IgD-negative memory B cell (primary cell): ENCODE measurements at regions not wholly inside any gene's neighbourhood (a gene's known extent, or its start where the extent isn't known, plus 50 kb on each side); places are given as distances from the start of the nearest gene placed in this dataset.
"Not testable (repeated sequence)": the region's sequence is repeated elsewhere in the genome, so short reads cannot be mapped to it uniquely, and the experiment has no call there.

Experiments
- H3K27ac Mint-ChIP-seq, 3 donors: one replicate each; pipeline ENCODE4 v1.8.0; 2020 to 2022; ENCODE audit warnings: mild to moderate bottlenecking in 3 of 3, mixed read lengths in 3 of 3, moderate library complexity in 1 of 3
- H3K27me3 Mint-ChIP-seq: one replicate; pipeline ENCODE4 v1.8.0; 2021; ENCODE audit warnings: mixed read lengths
- H3K36me3 Mint-ChIP-seq: one replicate; pipeline ENCODE4 v1.8.0; 2020; ENCODE audit warnings: mild to moderate bottlenecking, mixed read lengths
- H3K4me1 Mint-ChIP-seq, 3 donors: one replicate each; pipeline ENCODE4 v1.8.0; 2020 to 2022; ENCODE audit warnings: mixed read lengths in 3 of 3, mild to moderate bottlenecking in 1 of 3
- H3K4me3 Mint-ChIP-seq, 4 donors: one replicate each; pipeline ENCODE4 v1.8.0; 2020 to 2022; ENCODE audit warnings: mild to moderate bottlenecking in 4 of 4, mixed read lengths in 4 of 4, moderate library complexity in 3 of 4
- H3K9me3 Mint-ChIP-seq, 3 donors: one replicate each; pipeline ENCODE4 v1.8.0; 2020 to 2021; ENCODE audit warnings: mixed read lengths in 3 of 3, mild to moderate bottlenecking in 1 of 3

- Mint-ChIP-seq H3K36me3 (no peaks in the 10 kb centered on the region), H3K4me1 (no peaks in the 10 kb centered on the region), H3K27me3 (no peaks in the 10 kb centered on the region)
These were observed 426.3 kb upstream of the POT1 start for GRCh38 chr7:125355899-125356298.

GRCh38 chr7:125347269-125347668 lies 417.6 kb upstream of the POT1 start:
- no peak overlapping the region for H3K27ac Mint-ChIP-seq
- H3K36me3 Mint-ChIP-seq = no peaks in the 10 kb centered on the region
- no peaks in the 10 kb centered on the region for H3K9me3 Mint-ChIP-seq
- H3K4me3 Mint-ChIP-seq = no peak overlapping the region
- no peaks in the 10 kb centered on the region for H3K27me3 Mint-ChIP-seq
- H3K4me1 Mint-ChIP-seq = no peaks in the 10 kb centered on the region

More at GRCh38 chr7:125355899-125356298, 426.3 kb upstream of the POT1 start:
- Mint-ChIP-seq H3K4me3 (no peak overlapping the region), H3K9me3 (no peaks in the 10 kb centered on the region), H3K27ac (no peak overlapping the region)

- Mint-ChIP-seq H3K27ac (no peak overlapping the region), H3K9me3 (peaks cover 0 to 7% (median 1%) of the 10 kb centered on the region in 3 donors), H3K4me3 (no peak overlapping the region), H3K27me3 (no peaks in the 10 kb centered on the region), H3K36me3 (peaks cover 2% of the 10 kb centered on the region), H3K4me1 (no peaks in the 10 kb centered on the region)
These were observed 408.5 kb upstream of the POT1 start for GRCh38 chr7:125338110-125338509.

- Mint-ChIP-seq H3K4me3 (no peak overlapping the region), H3K27me3 (no peaks in the 10 kb centered on the region), H3K9me3 (peaks cover 0 to 7% (median 1%) of the 10 kb centered on the region in 3 donors), H3K4me1 (no peaks in the 10 kb centered on the region), H3K27ac (no peak overlapping the region), H3K36me3 (peaks cover 3% of the 10 kb centered on the region)
These were observed 406.7 kb upstream of the POT1 start for GRCh38 chr7:125336326-125336725.

- H3K27me3 Mint-ChIP-seq = no peaks in the 10 kb centered on the region
- H3K36me3 Mint-ChIP-seq = peaks cover 1% of the 10 kb centered on the region
- H3K4me1 Mint-ChIP-seq = no peaks in the 10 kb centered on the region
- peaks cover 2 to 11% (median 11%) of the 10 kb centered on the region in 3 donors for H3K9me3 Mint-ChIP-seq
- H3K27ac Mint-ChIP-seq = no peak overlapping the region
- no peak overlapping the region for H3K4me3 Mint-ChIP-seq
These were observed 397.1 kb upstream of the POT1 start for GRCh38 chr7:125326666-125327255.

- Mint-ChIP-seq H3K36me3 (no peaks in the 10 kb centered on the region), H3K27me3 (no peaks in the 10 kb centered on the region), H3K4me1 (peaks cover 0 to 2% (median 0%) of the 10 kb centered on the region in 3 donors), H3K9me3 (peaks cover 3 to 5% (median 4%) of the 10 kb centered on the region in 3 donors), H3K4me3 (no peak overlapping the region), H3K27ac (no peak overlapping the region)
These were observed 386.8 kb upstream of the POT1 start for GRCh38 chr7:125316466-125316865.

- H3K27ac Mint-ChIP-seq = no peak overlapping the region
- no peaks in the 10 kb centered on the region for H3K4me1 Mint-ChIP-seq
- no peak overlapping the region for H3K4me3 Mint-ChIP-seq
- H3K27me3 Mint-ChIP-seq = no peaks in the 10 kb centered on the region
- H3K36me3 Mint-ChIP-seq = no peaks in the 10 kb centered on the region
- H3K9me3 Mint-ChIP-seq = peaks cover 0 to 3% (median 2%) of the 10 kb centered on the region in 3 donors
These were observed 369.6 kb upstream of the POT1 start for GRCh38 chr7:125299003-125299765.

- no peaks in the 10 kb centered on the region for H3K4me1 Mint-ChIP-seq
- no peak overlapping the region for H3K27ac Mint-ChIP-seq
- H3K4me3 Mint-ChIP-seq = no peak overlapping the region
- H3K9me3 Mint-ChIP-seq = peaks cover 0 to 3% (median 3%) of the 10 kb centered on the region in 3 donors
- no peaks in the 10 kb centered on the region for H3K27me3 Mint-ChIP-seq
- peaks cover 2% of the 10 kb centered on the region for H3K36me3 Mint-ChIP-seq
These were observed 350.3 kb upstream of the POT1 start for GRCh38 chr7:125279961-125280360.

- Mint-ChIP-seq H3K4me3 (no peak overlapping the region), H3K27ac (no peak overlapping the region), H3K27me3 (no peaks in the 10 kb centered on the region)
These were observed 348.7 kb upstream of the POT1 start for GRCh38 chr7:125278318-125278717.

GRCh38 chr7:125274742-125275141 lies 345.1 kb upstream of the POT1 start:
- not testable (repeated sequence) for H3K27me3 Mint-ChIP-seq, H3K4me1 Mint-ChIP-seq, H3K36me3 Mint-ChIP-seq

More at GRCh38 chr7:125278318-125278717, 348.7 kb upstream of the POT1 start:
- Mint-ChIP-seq H3K4me1 (no peaks in the 10 kb centered on the region), H3K36me3 (peaks cover 2% of the 10 kb centered on the region), H3K9me3 (peaks cover 0 to 11% (median 3%) of the 10 kb centered on the region in 3 donors)

GRCh38 chr7:125264174-125264856 lies 334.7 kb upstream of the POT1 start:
- not testable (repeated sequence) for H3K27me3 Mint-ChIP-seq, H3K36me3 Mint-ChIP-seq, H3K4me1 Mint-ChIP-seq, H3K27ac Mint-ChIP-seq, H3K9me3 Mint-ChIP-seq, H3K4me3 Mint-ChIP-seq

More at GRCh38 chr7:125274742-125275141, 345.1 kb upstream of the POT1 start:
- peaks cover 0 to 11% (median 7%) of the 10 kb centered on the region in 3 donors for H3K9me3 Mint-ChIP-seq
- H3K27ac Mint-ChIP-seq, H3K4me3 Mint-ChIP-seq: not testable (repeated sequence)

GRCh38 chr7:125258876-125259417 lies 329.3 kb upstream of the POT1 start:
- not testable (repeated sequence) for H3K4me1 Mint-ChIP-seq, H3K9me3 Mint-ChIP-seq, H3K36me3 Mint-ChIP-seq, H3K27me3 Mint-ChIP-seq, H3K4me3 Mint-ChIP-seq, H3K27ac Mint-ChIP-seq

- Mint-ChIP-seq H3K4me1 (peaks cover 0 to 2% (median 0%) of the 10 kb centered on the region in 3 donors), H3K27me3 (no peaks in the 10 kb centered on the region), H3K36me3 (no peaks in the 10 kb centered on the region), H3K9me3 (no peaks in the 10 kb centered on the region), H3K4me3 (no peak overlapping the region), H3K27ac (peak overlapping the region in 1 of 3 donors; percentile 62)
These were observed 328.0 kb upstream of the POT1 start for GRCh38 chr7:125257617-125258016.

GRCh38 chr7:125256446-125256845 lies 326.8 kb upstream of the POT1 start:
- Mint-ChIP-seq H3K4me3 (no peak overlapping the region), H3K36me3 (no peaks in the 10 kb centered on the region), H3K27ac (no peak overlapping the region), H3K27me3 (no peaks in the 10 kb centered on the region), H3K4me1 (peaks cover 0 to 2% (median 0%) of the 10 kb centered on the region in 3 donors), H3K9me3 (no peaks in the 10 kb centered on the region)

GRCh38 chr7:125255810-125256209 lies 326.2 kb upstream of the POT1 start:
- no peaks in the 10 kb centered on the region for H3K9me3 Mint-ChIP-seq
- peaks cover 0 to 2% (median 0%) of the 10 kb centered on the region in 3 donors for H3K4me1 Mint-ChIP-seq
- H3K36me3 Mint-ChIP-seq = no peaks in the 10 kb centered on the region
- no peak overlapping the region for H3K27ac Mint-ChIP-seq
- H3K4me3 Mint-ChIP-seq = no peak overlapping the region
- no peaks in the 10 kb centered on the region for H3K27me3 Mint-ChIP-seq
